ENCODE measurements at regions not wholly inside any gene's neighbourhood (a gene's known extent, or its start where the extent isn't known, plus 50 kb on each side); places are given as distances from the start of the nearest gene placed in this dataset.

- TF ChIP-seq, protein P1, sequence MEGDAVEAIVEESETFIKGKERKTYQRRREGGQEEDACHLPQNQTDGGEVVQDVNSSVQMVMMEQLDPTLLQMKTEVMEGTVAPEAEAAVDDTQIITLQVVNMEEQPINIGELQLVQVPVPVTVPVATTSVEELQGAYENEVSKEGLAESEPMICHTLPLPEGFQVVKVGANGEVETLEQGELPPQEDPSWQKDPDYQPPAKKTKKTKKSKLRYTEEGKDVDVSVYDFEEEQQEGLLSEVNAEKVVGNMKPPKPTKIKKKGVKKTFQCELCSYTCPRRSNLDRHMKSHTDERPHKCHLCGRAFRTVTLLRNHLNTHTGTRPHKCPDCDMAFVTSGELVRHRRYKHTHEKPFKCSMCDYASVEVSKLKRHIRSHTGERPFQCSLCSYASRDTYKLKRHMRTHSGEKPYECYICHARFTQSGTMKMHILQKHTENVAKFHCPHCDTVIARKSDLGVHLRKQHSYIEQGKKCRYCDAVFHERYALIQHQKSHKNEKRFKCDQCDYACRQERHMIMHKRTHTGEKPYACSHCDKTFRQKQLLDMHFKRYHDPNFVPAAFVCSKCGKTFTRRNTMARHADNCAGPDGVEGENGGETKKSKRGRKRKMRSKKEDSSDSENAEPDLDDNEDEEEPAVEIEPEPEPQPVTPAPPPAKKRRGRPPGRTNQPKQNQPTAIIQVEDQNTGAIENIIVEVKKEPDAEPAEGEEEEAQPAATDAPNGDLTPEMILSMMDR (IDR thresholded peaks at IDR 0.05; ENCODE audit: insufficient read depth, low read length) = no peak
- TF ChIP-seq POLR2AphosphoS5 (IDR thresholded peaks at IDR 0.05; ENCODE audit: low read depth) = no peak
Measured at GRCh38 chr3:67977762-67978161, 323.4 kb upstream of the SUCLG2 start.
